ENCODE measurements at regions not wholly inside any gene's neighbourhood (a gene's known extent, or its start where the extent isn't known, plus 50 kb on each side); places are given as distances from the start of the nearest gene placed in this dataset.

DNA sequence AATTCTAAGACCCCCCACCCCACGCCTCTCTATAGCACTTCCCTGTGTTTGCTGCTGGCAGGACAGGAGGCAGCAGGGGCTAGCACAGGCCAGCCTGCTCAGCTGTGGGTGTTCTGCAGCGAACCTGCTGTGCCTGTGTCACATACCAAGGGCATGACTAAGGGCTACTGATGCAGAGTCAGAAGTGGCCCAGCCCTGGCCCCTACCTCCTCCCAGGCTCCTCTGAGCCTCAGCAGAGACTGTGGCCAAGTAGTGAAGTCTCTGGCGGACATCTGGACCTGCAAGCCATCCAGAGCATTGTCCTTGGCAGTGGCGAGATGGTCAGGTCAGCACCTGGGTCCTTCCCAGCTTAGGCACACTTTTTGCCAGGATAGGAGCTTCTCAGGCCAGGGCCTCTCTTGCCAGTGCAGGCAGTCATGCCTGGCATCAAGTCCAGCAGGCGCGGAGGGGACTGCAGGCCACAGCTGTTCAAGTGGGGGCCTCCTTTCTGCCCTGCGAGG lies 116.3 kb upstream of the RET start:
- peak; percentile 39 for DNase-seq
- no peak overlapping the region for H3K4me3 ChIP-seq
- intact Hi-C loops (cut with DNase I): no loop called here
- H3K9me3 ChIP-seq: no peaks in the 10 kb centered on the region
- H3K27ac ChIP-seq: no peak overlapping the region
- H3K36me3 ChIP-seq: no peaks in the 10 kb centered on the region
- H3K4me1 ChIP-seq: no peaks in the 10 kb centered on the region
- TF ChIP-seq, protein P1, sequence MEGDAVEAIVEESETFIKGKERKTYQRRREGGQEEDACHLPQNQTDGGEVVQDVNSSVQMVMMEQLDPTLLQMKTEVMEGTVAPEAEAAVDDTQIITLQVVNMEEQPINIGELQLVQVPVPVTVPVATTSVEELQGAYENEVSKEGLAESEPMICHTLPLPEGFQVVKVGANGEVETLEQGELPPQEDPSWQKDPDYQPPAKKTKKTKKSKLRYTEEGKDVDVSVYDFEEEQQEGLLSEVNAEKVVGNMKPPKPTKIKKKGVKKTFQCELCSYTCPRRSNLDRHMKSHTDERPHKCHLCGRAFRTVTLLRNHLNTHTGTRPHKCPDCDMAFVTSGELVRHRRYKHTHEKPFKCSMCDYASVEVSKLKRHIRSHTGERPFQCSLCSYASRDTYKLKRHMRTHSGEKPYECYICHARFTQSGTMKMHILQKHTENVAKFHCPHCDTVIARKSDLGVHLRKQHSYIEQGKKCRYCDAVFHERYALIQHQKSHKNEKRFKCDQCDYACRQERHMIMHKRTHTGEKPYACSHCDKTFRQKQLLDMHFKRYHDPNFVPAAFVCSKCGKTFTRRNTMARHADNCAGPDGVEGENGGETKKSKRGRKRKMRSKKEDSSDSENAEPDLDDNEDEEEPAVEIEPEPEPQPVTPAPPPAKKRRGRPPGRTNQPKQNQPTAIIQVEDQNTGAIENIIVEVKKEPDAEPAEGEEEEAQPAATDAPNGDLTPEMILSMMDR (IDR thresholded peaks at IDR 0.05): no peak
- ATAC-seq: peak; percentile 28 to 57
- no peaks in the 10 kb centered on the region for H3K27me3 ChIP-seq (ENCODE audit: low read depth)

DNA sequence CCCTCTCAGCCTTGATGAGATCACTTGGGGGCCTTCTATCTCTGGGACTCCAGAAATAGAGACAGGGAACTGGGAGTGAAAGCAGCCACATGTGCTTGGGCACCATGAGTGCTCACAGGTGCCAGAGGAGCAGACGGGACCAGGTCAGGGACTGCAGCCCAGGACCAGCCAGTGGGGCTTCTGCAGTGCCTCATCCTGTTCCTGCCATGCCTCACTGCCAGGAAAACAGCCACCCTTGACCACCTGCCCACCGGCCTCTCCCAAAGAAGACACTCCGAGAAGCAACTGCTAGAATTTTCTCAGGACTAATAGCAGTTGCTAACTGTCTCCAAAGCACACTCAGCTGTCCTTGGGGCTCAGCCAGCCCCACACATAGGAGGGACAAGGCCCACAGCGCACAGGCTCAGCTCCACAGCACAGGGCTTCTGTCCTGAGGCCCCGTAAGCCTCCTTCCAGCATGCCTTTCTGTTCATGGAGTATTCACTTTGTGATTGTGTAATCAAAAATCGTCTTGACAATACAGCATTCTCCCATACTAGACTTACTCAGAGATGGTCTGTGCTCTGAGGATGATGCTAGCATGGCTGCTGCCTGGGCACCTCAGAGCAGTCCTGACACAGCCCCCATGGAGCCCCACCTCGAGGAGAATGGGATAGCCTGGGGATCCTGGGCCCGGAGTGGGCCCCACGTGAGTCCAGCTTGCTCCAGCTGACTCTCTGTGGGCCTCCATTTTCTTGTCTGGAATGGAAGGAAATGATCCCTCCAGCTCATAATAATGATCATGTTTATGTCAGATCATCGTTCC lies 115.7 kb upstream of the RET start:
- TF ChIP-seq, protein P1 (IDR thresholded peaks at IDR 0.05): no peak
- H3K4me3 ChIP-seq: no peak overlapping the region
- no peaks in the 10 kb centered on the region for H3K36me3 ChIP-seq
- no peak overlapping the region for H3K27ac ChIP-seq
- no peak for ATAC-seq
- H3K9me3 ChIP-seq: no peaks in the 10 kb centered on the region
- DNase-seq: peak; percentile 17
- no peaks in the 10 kb centered on the region for H3K27me3 ChIP-seq (ENCODE audit: low read depth)
- no peaks in the 10 kb centered on the region for H3K4me1 ChIP-seq
- intact Hi-C loops (cut with DNase I): no loop called here

DNA sequence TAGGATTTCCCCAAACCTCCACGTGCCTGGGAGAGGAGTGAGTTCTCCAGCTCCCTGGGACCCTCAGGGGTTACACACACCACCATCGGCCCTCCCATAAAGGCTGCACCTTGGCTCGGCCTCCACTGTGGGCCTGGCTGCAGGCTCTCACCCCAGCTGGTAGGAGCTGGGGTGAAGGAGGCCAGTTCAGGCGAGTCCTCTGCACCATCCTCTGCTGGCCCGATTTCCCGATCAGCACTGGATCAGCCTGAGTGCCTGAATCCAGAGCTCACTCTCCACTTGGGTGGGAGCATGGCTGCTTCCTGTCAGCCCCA lies 115.1 kb upstream of the RET start:
- H3K27me3 ChIP-seq (ENCODE audit: low read depth): no peaks in the 10 kb centered on the region
- TF ChIP-seq, protein P1 (IDR thresholded peaks at IDR 0.05): no peak
- DNase-seq (no peak), ATAC-seq (peak; percentile 21 to 31)
- no peaks in the 10 kb centered on the region for H3K9me3 ChIP-seq
- intact Hi-C loops (cut with DNase I): no loop called here
- no peak overlapping the region for H3K27ac ChIP-seq
- no peaks in the 10 kb centered on the region for H3K4me1 ChIP-seq
- no peaks in the 10 kb centered on the region for H3K36me3 ChIP-seq
- H3K4me3 ChIP-seq: no peak overlapping the region

DNA sequence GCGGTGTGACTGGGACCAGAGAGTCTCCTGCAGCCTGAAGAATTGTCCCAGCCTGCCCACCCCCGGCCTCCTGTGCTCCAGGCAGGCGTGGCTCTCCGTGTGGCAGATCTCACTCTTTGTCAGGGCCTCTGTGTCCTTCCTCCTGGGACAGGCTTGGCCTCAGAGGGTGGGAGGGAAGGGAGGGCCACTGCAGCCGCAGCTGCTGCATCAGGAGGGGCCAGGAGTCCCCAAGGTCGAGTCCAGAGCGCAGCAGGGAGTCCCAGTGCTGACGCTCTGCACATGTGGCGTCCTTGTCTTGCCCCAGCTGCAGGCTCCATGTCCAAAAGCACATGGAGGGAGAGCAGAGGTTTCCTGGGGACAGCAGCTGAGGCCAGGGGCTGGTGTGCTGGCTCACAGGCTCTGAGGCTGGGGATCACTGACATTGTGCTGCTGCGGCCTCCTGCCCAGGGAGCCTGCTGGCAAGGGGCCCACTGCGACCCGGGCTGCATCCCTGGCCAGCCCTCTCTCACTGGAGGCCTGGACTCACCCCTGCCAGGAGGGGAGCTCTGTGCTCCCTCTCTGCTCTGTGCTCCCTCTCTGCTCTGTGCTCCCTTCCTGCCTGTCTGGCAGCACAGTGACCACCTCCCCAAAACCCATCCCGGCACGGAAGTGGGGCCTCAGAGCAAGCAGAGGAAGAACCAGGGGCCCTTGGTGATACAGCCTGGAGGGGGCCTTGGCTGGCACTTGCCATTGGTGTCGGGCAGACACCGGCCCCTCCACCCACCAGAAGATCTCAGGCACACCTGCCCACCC lies 114.6 kb upstream of the RET start:
- Histone ChIP-seq H3K27ac (no peak overlapping the region), H3K4me1 (no peaks in the 10 kb centered on the region), H3K27me3 (ENCODE audit: low read depth) (no peaks in the 10 kb centered on the region), H3K4me3 (no peak overlapping the region), H3K36me3 (no peaks in the 10 kb centered on the region), H3K9me3 (no peaks in the 10 kb centered on the region)
- TF ChIP-seq, protein P1 (IDR thresholded peaks at IDR 0.05): no peak
- peak; percentile 39 for DNase-seq
- intact Hi-C loops (cut with DNase I): no loop called here
- peak; percentile 14 to 29 for ATAC-seq

DNA sequence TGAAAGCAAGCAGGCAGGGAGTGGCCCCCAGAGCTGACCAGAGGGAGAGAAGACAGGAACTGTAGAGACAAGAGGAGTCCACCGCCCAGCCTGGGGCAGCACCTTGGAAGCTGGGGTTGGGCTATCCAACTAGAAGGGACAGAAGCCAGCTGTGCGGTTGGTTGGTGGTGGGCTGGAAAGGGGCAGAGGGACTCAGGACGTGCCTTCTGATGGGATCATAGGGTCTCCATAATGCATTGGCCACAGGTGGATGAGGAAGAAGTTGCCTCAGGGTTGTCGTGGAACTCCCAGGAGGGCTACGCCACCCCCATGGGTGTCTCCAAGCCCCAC lies 114.0 kb upstream of the RET start:
- TF ChIP-seq, protein P1 (IDR thresholded peaks at IDR 0.05): no peak
- no peaks in the 10 kb centered on the region for H3K9me3 ChIP-seq
- no peaks in the 10 kb centered on the region for H3K4me1 ChIP-seq
- no peaks in the 10 kb centered on the region for H3K27me3 ChIP-seq (ENCODE audit: low read depth)
- DNase-seq (no peak), ATAC-seq (peak in 1 of 2 donors; percentile 14)
- intact Hi-C loops (cut with DNase I): no loop called here
- H3K36me3 ChIP-seq: no peaks in the 10 kb centered on the region
- H3K27ac ChIP-seq: no peak overlapping the region
- H3K4me3 ChIP-seq: no peak overlapping the region

Measured in lower lobe of right lung (tissue), 2 donors.